H9 (cell line): ENCODE measurements at regions not wholly inside any gene's neighbourhood (a gene's known extent, or its start where the extent isn't known, plus 50 kb on each side); places are given as distances from the start of the nearest gene placed in this dataset.

Experiments
- DNase-seq: peaks from one replicate; pipeline ENCODE4 v3.0.0-alpha.2; 2017
- H2AFZ ChIP-seq: one replicate; pipeline ENCODE4 v1.6.1; 2013; ENCODE audit warnings: mild to moderate bottlenecking, low read length, control low read depth, moderate library complexity
- H2AK5ac ChIP-seq: 2 replicates; pipeline ENCODE4 v1.6.1; 2013; ENCODE audit warnings: low read length, control low read depth, mixed read lengths; ENCODE audit not compliant: insufficient read length
- H2BK120ac ChIP-seq: one replicate; pipeline ENCODE4 v1.6.1; 2013; ENCODE audit warnings: low read depth, mild to moderate bottlenecking, low read length, control low read depth, inconsistent platforms; ENCODE audit not compliant: poor library complexity, severe bottlenecking
- H2BK12ac ChIP-seq: 2 replicates; pipeline ENCODE4 v1.6.1; 2013; ENCODE audit warnings: low read length, control low read depth, mixed read lengths, low read depth; ENCODE audit not compliant: insufficient read length
- H2BK15ac ChIP-seq: 2 replicates; pipeline ENCODE4 v1.6.1; 2013; ENCODE audit warnings: low read depth, low read length, control low read depth
- H2BK20ac ChIP-seq: one replicate; pipeline ENCODE4 v1.6.1; 2013; ENCODE audit warnings: low read depth, mild to moderate bottlenecking, low read length, control low read depth, inconsistent platforms; ENCODE audit not compliant: poor library complexity, severe bottlenecking
- H2BK5ac ChIP-seq: 2 replicates; pipeline ENCODE4 v1.6.1; 2013; ENCODE audit warnings: low read length, control low read depth, mixed read lengths; ENCODE audit not compliant: insufficient read length
- H3K14ac ChIP-seq: 2 replicates; pipeline ENCODE4 v1.6.1; 2013; ENCODE audit warnings: low read length, control low read depth; ENCODE audit not compliant: insufficient read depth
- H3K18ac ChIP-seq: 2 replicates; pipeline ENCODE4 v1.6.1; 2013; ENCODE audit warnings: low read depth, mild to moderate bottlenecking, mixed read lengths, low read length, control low read depth; ENCODE audit not compliant: insufficient read length
- H3K23ac ChIP-seq: 2 replicates; pipeline ENCODE4 v1.6.1; 2013; ENCODE audit warnings: low read length, control low read depth, mixed read lengths, low read depth; ENCODE audit not compliant: insufficient read length
- H3K23me2 ChIP-seq: 2 replicates; pipeline ENCODE4 v1.6.1; 2013; ENCODE audit warnings: low read depth, mild to moderate bottlenecking, mixed read lengths, low read length, control low read depth; ENCODE audit not compliant: insufficient read length, poor library complexity, severe bottlenecking
- H3K27ac ChIP-seq: 2 replicates; pipeline ENCODE4 v1.5.1; 2013; ENCODE audit warnings: low read length, control low read depth, mixed read lengths, low read depth; ENCODE audit not compliant: insufficient read length
- H3K27me3 ChIP-seq: 2 replicates; pipeline ENCODE4 v1.6.1; 2013; ENCODE audit warnings: low read length, control low read depth, inconsistent platforms; ENCODE audit not compliant: insufficient read depth
- H3K4ac ChIP-seq: 2 replicates; pipeline ENCODE4 v1.6.1; 2013; ENCODE audit warnings: low read depth, mild to moderate bottlenecking, control low read depth, inconsistent platforms, low read length, moderate library complexity
- H3K4me1 ChIP-seq: 2 replicates; pipeline ENCODE4 v1.6.1; 2013; ENCODE audit warnings: low read length, control low read depth, inconsistent platforms; ENCODE audit not compliant: insufficient read depth
- H3K4me2 ChIP-seq: 2 replicates; pipeline ENCODE4 v1.6.1; 2013; ENCODE audit warnings: low read length, control low read depth, mixed read lengths; ENCODE audit not compliant: insufficient read length, insufficient read depth
- H3K56ac ChIP-seq: 2 replicates; pipeline ENCODE4 v1.6.1; 2013; ENCODE audit warnings: low read depth, mild to moderate bottlenecking, mixed read lengths, low read length, control low read depth; ENCODE audit not compliant: insufficient read length
- H3K79me1 ChIP-seq: 2 replicates; pipeline ENCODE4 v1.6.1; 2013; ENCODE audit warnings: low read depth, mild to moderate bottlenecking, moderate library complexity, low read length, control low read depth, inconsistent platforms; ENCODE audit not compliant: insufficient read depth, poor library complexity, severe bottlenecking
- H3K79me2 ChIP-seq: 2 replicates; pipeline ENCODE4 v1.6.1; 2013; ENCODE audit warnings: low read length, control low read depth, inconsistent platforms; ENCODE audit not compliant: insufficient read depth
- H3K9ac ChIP-seq: 2 replicates; pipeline ENCODE4 v1.6.1; 2013; ENCODE audit warnings: low read length, control low read depth, mixed read lengths; ENCODE audit not compliant: insufficient read length; ENCODE audit errors: extremely low read depth
- H3K9me3 ChIP-seq: one replicate; pipeline ENCODE4 v1.6.1; 2013; ENCODE audit warnings: low read depth, low read length, inconsistent platforms; ENCODE audit not compliant: control insufficient read depth
- H3T11ph ChIP-seq: one replicate; pipeline ENCODE4 v1.6.1; 2013; ENCODE audit warnings: mild to moderate bottlenecking, low read length, control low read depth, inconsistent platforms
- H4K20me1 ChIP-seq: one replicate; pipeline ENCODE4 v1.6.1; 2013; ENCODE audit not compliant: control insufficient read depth, insufficient read length, insufficient read depth
- H4K5ac ChIP-seq: 2 replicates; pipeline ENCODE4 v1.6.1; 2013; ENCODE audit warnings: low read depth, mild to moderate bottlenecking, mixed read lengths, low read length, control low read depth; ENCODE audit not compliant: insufficient read length
- H4K8ac ChIP-seq: replicated peaks from 2 replicates; pipeline ENCODE4 v1.6.1; 2013; ENCODE audit warnings: low read length, control low read depth, mixed read lengths, low read depth; ENCODE audit not compliant: insufficient read length
- H4K91ac ChIP-seq: 2 replicates; pipeline ENCODE4 v1.6.1; 2013; ENCODE audit warnings: low read depth, mild to moderate bottlenecking, moderate library complexity, mixed read lengths, low read length, control low read depth; ENCODE audit not compliant: insufficient read length
- H3K27ac Mint-ChIP-seq, 3 experiments: 2 replicates in 2 of 3; 3 replicates in 1 of 3; pipeline ENCODE4 v1.8.0; 2020 to 2021; ENCODE audit warnings: mixed read lengths in 3 of 3, mild to moderate bottlenecking in 1 of 3, moderate library complexity in 1 of 3
- H3K27me3 Mint-ChIP-seq: 2 replicates; pipeline ENCODE4 v1.8.0; 2021; ENCODE audit warnings: low read depth, mild to moderate bottlenecking, moderate library complexity, mixed read lengths
- H3K36me3 Mint-ChIP-seq, 3 experiments: 2 replicates in 2 of 3; 3 replicates in 1 of 3; pipeline ENCODE4 v1.8.0; 2020 to 2021; ENCODE audit warnings: low read depth in 3 of 3, mixed read lengths in 3 of 3; ENCODE audit not compliant: insufficient read depth in 1 of 3
- H3K4me1 Mint-ChIP-seq, 2 experiments: 2 replicates each; pipeline ENCODE4 v1.8.0; 2020; ENCODE audit warnings: mixed read lengths in 2 of 2
- H3K4me3 Mint-ChIP-seq, 2 experiments: 2 replicates in 1 of 2; 3 replicates in 1 of 2; pipeline ENCODE4 v1.8.0; 2020 to 2021; ENCODE audit warnings: mild to moderate bottlenecking in 2 of 2, mixed read lengths in 2 of 2, moderate library complexity in 1 of 2
- H3K9me3 Mint-ChIP-seq, 2 experiments: 2 replicates in 1 of 2; 3 replicates in 1 of 2; pipeline ENCODE4 v1.8.0; 2020; ENCODE audit warnings: mild to moderate bottlenecking in 2 of 2, mixed read lengths in 2 of 2, moderate library complexity in 1 of 2
- CTCF ChIP-seq: fragments of 200-600 bp; sonication (generic); conservative IDR thresholded peaks from 3 replicates; pipeline ENCODE4 v1.8.0; 2021; ENCODE audit warnings: antibody characterized with exemption, mild to moderate bottlenecking
- WGBS: extraction: QIAGEN DNeasy Blood & Tissue Kit; methylation state at CpG from one replicate; pipeline ENCODE4 v1.1.7; 2013; ENCODE audit warnings: missing lambda C conversion rate, low lambda C conversion rate, mixed read lengths; ENCODE audit not compliant: insufficient read length; ENCODE audit errors: extremely low coverage; 5-methylcytosine and 5-hydroxymethylcytosine counted together

GRCh38 chr3:70776081-70776480, 463.6 kb upstream of the MDFIC2 start:
- no CpG with 5 or more reads among the region's 2 CpGs for WGBS
- no peak overlapping the region for H3K23ac ChIP-seq

More at GRCh38 chr3:70776081-70776480, 463.6 kb upstream of the MDFIC2 start:
- Histone ChIP-seq H3K9ac (no peak overlapping the region), H3K4me1 (no peaks in the 10 kb centered on the region), H2BK12ac (no peak overlapping the region), H2AK5ac (no peak overlapping the region), H3K56ac (no peak overlapping the region), H4K5ac (no peak overlapping the region), H4K91ac (no peak overlapping the region), H2BK5ac (no peak overlapping the region), H3K18ac (no peak overlapping the region), H4K20me1 (no peaks in the 10 kb centered on the region), H2BK20ac (no peak overlapping the region), H3K79me1 (no peaks in the 10 kb centered on the region), H3K9me3 (no peaks in the 10 kb centered on the region), H3K79me2 (no peaks in the 10 kb centered on the region), H3K4ac (no peak overlapping the region), H4K8ac (no peak overlapping the region), H3K23me2 (no peaks in the 10 kb centered on the region), H2BK120ac (no peak overlapping the region), H3T11ph (no peak overlapping the region), H3K27me3 (no peaks in the 10 kb centered on the region), H3K4me2 (no peak overlapping the region), H2BK15ac (no peak overlapping the region), H3K27ac (no peak overlapping the region), H2AFZ (no peak overlapping the region), H3K14ac (no peak overlapping the region)
- Mint-ChIP-seq H3K27ac (no peak overlapping the region), H3K27me3 (no peaks in the 10 kb centered on the region), H3K36me3 (no peaks in the 10 kb centered on the region), H3K4me1 (peaks cover 3% of the 10 kb centered on the region in 2 experiments; a peak in 2 of 4 replicates), H3K4me3 (no peak overlapping the region), H3K9me3 (peaks cover 0 to 3% of the 10 kb centered on the region in 2 experiments; a peak in 2 of 5 replicates)
- no peak for DNase-seq
- TF ChIP-seq CTCF, result no peak
